PC-3 (cell line): ENCODE measurements at regions not wholly inside any gene's neighbourhood (a gene's known extent, or its start where the extent isn't known, plus 50 kb on each side); places are given as distances from the start of the nearest gene placed in this dataset.

Experiments
- EZH2phosphoT487 ChIP-seq: fragments of 300-600 bp; sonication (generic); IDR thresholded peaks from 2 replicates; pipeline ENCODE4 v1.6.1; 2018; ENCODE audit warnings: mild to moderate bottlenecking, antibody characterized with exemption, low read length, borderline replicate concordance
- TF ChIP-seq, protein P1 (sequence below): fragments of 300-600 bp; sonication (generic); conservative IDR thresholded peaks from 2 replicates; pipeline ENCODE4 v1.5.1; 2017; ENCODE audit warnings: antibody characterized with exemption, low read depth, mild to moderate bottlenecking, low read length

DNA sequence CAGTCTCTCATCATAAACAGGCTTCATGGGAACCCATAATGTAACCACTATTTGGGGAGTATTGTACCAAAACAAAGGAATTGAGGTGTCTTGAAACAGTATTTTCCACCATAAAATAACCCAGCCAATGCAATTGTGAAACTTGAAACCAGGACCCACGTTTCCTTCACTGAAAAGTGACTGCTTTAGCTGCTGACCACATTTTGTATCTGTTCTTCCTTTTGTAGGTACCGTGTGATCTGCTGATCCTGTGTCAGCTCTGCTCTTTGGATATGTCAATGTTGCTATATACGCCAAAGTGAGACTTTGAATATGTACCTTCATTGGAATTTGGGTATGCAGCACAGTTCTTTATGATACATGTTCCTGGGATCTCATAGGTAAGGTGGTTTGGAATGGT, 95.1 kb upstream of the CNTN1 start:
- TF ChIP-seq, protein P1, sequence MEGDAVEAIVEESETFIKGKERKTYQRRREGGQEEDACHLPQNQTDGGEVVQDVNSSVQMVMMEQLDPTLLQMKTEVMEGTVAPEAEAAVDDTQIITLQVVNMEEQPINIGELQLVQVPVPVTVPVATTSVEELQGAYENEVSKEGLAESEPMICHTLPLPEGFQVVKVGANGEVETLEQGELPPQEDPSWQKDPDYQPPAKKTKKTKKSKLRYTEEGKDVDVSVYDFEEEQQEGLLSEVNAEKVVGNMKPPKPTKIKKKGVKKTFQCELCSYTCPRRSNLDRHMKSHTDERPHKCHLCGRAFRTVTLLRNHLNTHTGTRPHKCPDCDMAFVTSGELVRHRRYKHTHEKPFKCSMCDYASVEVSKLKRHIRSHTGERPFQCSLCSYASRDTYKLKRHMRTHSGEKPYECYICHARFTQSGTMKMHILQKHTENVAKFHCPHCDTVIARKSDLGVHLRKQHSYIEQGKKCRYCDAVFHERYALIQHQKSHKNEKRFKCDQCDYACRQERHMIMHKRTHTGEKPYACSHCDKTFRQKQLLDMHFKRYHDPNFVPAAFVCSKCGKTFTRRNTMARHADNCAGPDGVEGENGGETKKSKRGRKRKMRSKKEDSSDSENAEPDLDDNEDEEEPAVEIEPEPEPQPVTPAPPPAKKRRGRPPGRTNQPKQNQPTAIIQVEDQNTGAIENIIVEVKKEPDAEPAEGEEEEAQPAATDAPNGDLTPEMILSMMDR, result no peak
- TF ChIP-seq EZH2phosphoT487, result no peak
